Esophagus muscularis mucosa (tissue), 3 donors: ENCODE measurements at regions not wholly inside any gene's neighbourhood (a gene's known extent, or its start where the extent isn't known, plus 50 kb on each side); places are given as distances from the start of the nearest gene placed in this dataset.

Experiments used
- POLR2A ChIP-seq: fragments of 450-650 bp; IDR thresholded peaks from one replicate; pipeline ENCODE4 v1.6.1; 2017; ENCODE audit warnings: antibody characterized with exemption, moderate library complexity, mild to moderate bottlenecking, low read depth
- POLR2AphosphoS5 ChIP-seq, 2 donors: sonication (generic); formaldehyde crosslinking; IDR thresholded peaks; one replicate each; pipeline ENCODE4 v1.6.1; 2017; ENCODE audit warnings: antibody characterized with exemption in 2 of 2
- TF ChIP-seq, protein P1 (sequence below), 3 experiments: fragments of 200-600 bp in 2 of 3; fragments of 450-650 bp in 1 of 3; sonication (generic) in 2 of 3; IDR thresholded peaks; one replicate each; pipeline ENCODE4 v1.5.1; 2017 to 2019; ENCODE audit warnings: antibody characterized with exemption in 3 of 3, mild to moderate bottlenecking in 2 of 3, moderate library complexity in 1 of 3

DNA sequence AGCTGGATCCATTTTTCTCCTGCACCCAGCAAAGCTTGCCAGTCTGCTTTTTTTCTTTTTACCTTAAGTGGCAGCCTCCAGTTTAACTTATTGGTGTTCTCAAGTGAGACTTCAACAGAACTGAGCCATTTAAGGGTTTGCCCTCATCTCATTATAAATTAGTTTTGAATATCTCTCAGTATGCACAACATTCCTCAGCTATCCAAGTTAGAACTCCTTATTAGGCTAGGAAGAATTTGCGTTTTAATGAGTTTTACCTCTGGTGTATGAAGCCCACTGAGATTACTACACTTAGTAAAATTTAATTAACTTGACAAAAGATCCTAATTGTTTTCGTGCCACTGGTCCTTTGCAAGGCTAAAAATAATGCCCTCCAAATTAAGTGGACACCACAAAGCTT, 232.4 kb downstream of the CDH11 start:
- TF ChIP-seq, protein P1, sequence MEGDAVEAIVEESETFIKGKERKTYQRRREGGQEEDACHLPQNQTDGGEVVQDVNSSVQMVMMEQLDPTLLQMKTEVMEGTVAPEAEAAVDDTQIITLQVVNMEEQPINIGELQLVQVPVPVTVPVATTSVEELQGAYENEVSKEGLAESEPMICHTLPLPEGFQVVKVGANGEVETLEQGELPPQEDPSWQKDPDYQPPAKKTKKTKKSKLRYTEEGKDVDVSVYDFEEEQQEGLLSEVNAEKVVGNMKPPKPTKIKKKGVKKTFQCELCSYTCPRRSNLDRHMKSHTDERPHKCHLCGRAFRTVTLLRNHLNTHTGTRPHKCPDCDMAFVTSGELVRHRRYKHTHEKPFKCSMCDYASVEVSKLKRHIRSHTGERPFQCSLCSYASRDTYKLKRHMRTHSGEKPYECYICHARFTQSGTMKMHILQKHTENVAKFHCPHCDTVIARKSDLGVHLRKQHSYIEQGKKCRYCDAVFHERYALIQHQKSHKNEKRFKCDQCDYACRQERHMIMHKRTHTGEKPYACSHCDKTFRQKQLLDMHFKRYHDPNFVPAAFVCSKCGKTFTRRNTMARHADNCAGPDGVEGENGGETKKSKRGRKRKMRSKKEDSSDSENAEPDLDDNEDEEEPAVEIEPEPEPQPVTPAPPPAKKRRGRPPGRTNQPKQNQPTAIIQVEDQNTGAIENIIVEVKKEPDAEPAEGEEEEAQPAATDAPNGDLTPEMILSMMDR (IDR thresholded peaks at IDR 0.05) = no peak
- no peak for TF ChIP-seq POLR2A
- no peak for TF ChIP-seq POLR2AphosphoS5 (IDR thresholded peaks at IDR 0.05)
